ENCODE measurements at regions not wholly inside any gene's neighbourhood (a gene's known extent, or its start where the extent isn't known, plus 50 kb on each side); places are given as distances from the start of the nearest gene placed in this dataset.

GRCh38 chr7:25787336-25787735, 364.7 kb upstream of the NFE2L3 start:
- peaks cover 7% of the 10 kb centered on the region for H3K36me3 Mint-ChIP-seq (ENCODE audit: unreplicated experiment)
- H3K4me3 Mint-ChIP-seq (ENCODE audit: unreplicated experiment) = no peak overlapping the region
- DNase-seq (ENCODE audit: extremely low spot score, unreplicated experiment) = peak; percentile 30
- TF ChIP-seq, protein P1, sequence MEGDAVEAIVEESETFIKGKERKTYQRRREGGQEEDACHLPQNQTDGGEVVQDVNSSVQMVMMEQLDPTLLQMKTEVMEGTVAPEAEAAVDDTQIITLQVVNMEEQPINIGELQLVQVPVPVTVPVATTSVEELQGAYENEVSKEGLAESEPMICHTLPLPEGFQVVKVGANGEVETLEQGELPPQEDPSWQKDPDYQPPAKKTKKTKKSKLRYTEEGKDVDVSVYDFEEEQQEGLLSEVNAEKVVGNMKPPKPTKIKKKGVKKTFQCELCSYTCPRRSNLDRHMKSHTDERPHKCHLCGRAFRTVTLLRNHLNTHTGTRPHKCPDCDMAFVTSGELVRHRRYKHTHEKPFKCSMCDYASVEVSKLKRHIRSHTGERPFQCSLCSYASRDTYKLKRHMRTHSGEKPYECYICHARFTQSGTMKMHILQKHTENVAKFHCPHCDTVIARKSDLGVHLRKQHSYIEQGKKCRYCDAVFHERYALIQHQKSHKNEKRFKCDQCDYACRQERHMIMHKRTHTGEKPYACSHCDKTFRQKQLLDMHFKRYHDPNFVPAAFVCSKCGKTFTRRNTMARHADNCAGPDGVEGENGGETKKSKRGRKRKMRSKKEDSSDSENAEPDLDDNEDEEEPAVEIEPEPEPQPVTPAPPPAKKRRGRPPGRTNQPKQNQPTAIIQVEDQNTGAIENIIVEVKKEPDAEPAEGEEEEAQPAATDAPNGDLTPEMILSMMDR (IDR thresholded peaks at IDR 0.05) = no peak
- no peaks in the 10 kb centered on the region for H3K27me3 Mint-ChIP-seq (ENCODE audit: unreplicated experiment)
- H3K9me3 Mint-ChIP-seq (ENCODE audit: unreplicated experiment) = no peaks in the 10 kb centered on the region
- peak overlapping the region; percentile 84 for H3K27ac Mint-ChIP-seq (ENCODE audit: unreplicated experiment)
- peaks cover 42% of the 10 kb centered on the region for H3K4me1 Mint-ChIP-seq (ENCODE audit: unreplicated experiment)

- Mint-ChIP-seq H3K27ac (ENCODE audit: unreplicated experiment) (peak overlapping the region; percentile 32), H3K27me3 (ENCODE audit: unreplicated experiment) (no peaks in the 10 kb centered on the region), H3K4me3 (ENCODE audit: unreplicated experiment) (no peak overlapping the region), H3K9me3 (ENCODE audit: unreplicated experiment) (peaks cover 4% of the 10 kb centered on the region), H3K36me3 (ENCODE audit: unreplicated experiment) (peaks cover 12% of the 10 kb centered on the region), H3K4me1 (ENCODE audit: unreplicated experiment) (peaks cover 42% of the 10 kb centered on the region)
- TF ChIP-seq, protein P1 (IDR thresholded peaks at IDR 0.05) = no peak
- DNase-seq (ENCODE audit: extremely low spot score, unreplicated experiment) = peak; percentile 10
Observed at GRCh38 chr7:25788371-25788770, 363.6 kb upstream of the NFE2L3 start.

GRCh38 chr7:25788961-25789620, 362.9 kb upstream of the NFE2L3 start:
- H3K9me3 Mint-ChIP-seq (ENCODE audit: unreplicated experiment) = peaks cover 4% of the 10 kb centered on the region
- no peak overlapping the region for H3K27ac Mint-ChIP-seq (ENCODE audit: unreplicated experiment)
- TF ChIP-seq, protein P1 (IDR thresholded peaks at IDR 0.05) = no peak
- peaks cover 42% of the 10 kb centered on the region for H3K4me1 Mint-ChIP-seq (ENCODE audit: unreplicated experiment)
- no peaks in the 10 kb centered on the region for H3K27me3 Mint-ChIP-seq (ENCODE audit: unreplicated experiment)
- DNase-seq (ENCODE audit: extremely low spot score, unreplicated experiment) = peak; percentile 32
- no peak overlapping the region for H3K4me3 Mint-ChIP-seq (ENCODE audit: unreplicated experiment)
- peaks cover 12% of the 10 kb centered on the region for H3K36me3 Mint-ChIP-seq (ENCODE audit: unreplicated experiment)

- Mint-ChIP-seq H3K27ac (ENCODE audit: unreplicated experiment) (peak overlapping the region; percentile 81), H3K36me3 (ENCODE audit: unreplicated experiment) (peaks cover 16% of the 10 kb centered on the region), H3K4me3 (ENCODE audit: unreplicated experiment) (no peak overlapping the region), H3K9me3 (ENCODE audit: unreplicated experiment) (peaks cover 6% of the 10 kb centered on the region), H3K27me3 (ENCODE audit: unreplicated experiment) (no peaks in the 10 kb centered on the region), H3K4me1 (ENCODE audit: unreplicated experiment) (peaks cover 46% of the 10 kb centered on the region)
- TF ChIP-seq, protein P1 (IDR thresholded peaks at IDR 0.05) = no peak
- DNase-seq (ENCODE audit: extremely low spot score, unreplicated experiment) = peak; percentile 42
Observed at GRCh38 chr7:25789701-25790640, 362.0 kb upstream of the NFE2L3 start.

DNA sequence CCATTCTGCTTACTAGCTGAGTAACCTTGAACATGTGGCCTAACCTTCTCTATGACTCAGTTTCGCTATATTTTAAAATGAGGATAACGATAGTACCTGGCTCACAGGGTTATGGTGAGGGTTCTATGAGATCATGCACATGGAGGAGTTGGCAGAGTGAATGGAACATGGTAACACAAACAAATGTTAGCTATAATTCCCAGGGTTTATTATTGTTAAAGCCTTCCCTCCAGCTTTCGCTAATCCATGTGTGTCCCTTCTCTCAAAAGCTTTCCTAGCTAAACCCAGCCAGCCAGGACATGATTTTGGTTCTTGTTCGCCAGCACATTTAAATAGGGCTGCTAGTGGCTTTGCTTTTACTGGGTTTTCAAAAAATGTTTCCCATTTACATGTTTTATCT, 361.0 kb upstream of the NFE2L3 start:
- H3K4me3 Mint-ChIP-seq (ENCODE audit: unreplicated experiment) = no peak overlapping the region
- peaks cover 51% of the 10 kb centered on the region for H3K4me1 Mint-ChIP-seq (ENCODE audit: unreplicated experiment)
- H3K9me3 Mint-ChIP-seq (ENCODE audit: unreplicated experiment) = peaks cover 6% of the 10 kb centered on the region
- peak overlapping the region; percentile 81 for H3K27ac Mint-ChIP-seq (ENCODE audit: unreplicated experiment)
- TF ChIP-seq, protein P1 (IDR thresholded peaks at IDR 0.05) = no peak
- peak; percentile 2 for DNase-seq (ENCODE audit: extremely low spot score, unreplicated experiment)
- no peaks in the 10 kb centered on the region for H3K27me3 Mint-ChIP-seq (ENCODE audit: unreplicated experiment)
- peaks cover 16% of the 10 kb centered on the region for H3K36me3 Mint-ChIP-seq (ENCODE audit: unreplicated experiment)
